ENCODE measurements at regions not wholly inside any gene's neighbourhood (a gene's known extent, or its start where the extent isn't known, plus 50 kb on each side); places are given as distances from the start of the nearest gene placed in this dataset.

DNA sequence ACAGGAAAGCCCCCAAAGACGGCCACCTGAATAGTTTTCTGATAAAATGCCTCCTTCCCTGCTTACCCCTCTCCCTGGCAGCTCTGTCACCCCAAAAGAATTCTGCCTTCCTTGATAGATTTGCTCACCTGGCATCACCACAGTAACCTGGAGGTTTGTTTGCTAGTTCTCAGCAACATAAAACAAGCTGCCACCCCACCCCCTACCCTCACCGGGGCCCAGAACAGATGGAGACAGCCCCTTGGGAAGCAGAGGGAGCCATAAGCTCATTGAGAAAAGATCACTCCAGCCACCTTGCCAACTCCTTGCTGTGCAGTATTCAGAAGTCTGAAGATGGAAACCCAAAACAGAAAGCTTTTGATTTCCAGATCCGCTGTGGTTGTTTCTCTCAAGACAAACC, 108.6 kb downstream of the DHX15 start (continued):
- TF ChIP-seq, protein P1, sequence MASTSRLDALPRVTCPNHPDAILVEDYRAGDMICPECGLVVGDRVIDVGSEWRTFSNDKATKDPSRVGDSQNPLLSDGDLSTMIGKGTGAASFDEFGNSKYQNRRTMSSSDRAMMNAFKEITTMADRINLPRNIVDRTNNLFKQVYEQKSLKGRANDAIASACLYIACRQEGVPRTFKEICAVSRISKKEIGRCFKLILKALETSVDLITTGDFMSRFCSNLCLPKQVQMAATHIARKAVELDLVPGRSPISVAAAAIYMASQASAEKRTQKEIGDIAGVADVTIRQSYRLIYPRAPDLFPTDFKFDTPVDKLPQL (IDR thresholded peaks at IDR 0.05; ENCODE audit: extremely low read depth, insufficient read length) = no peak

DNA sequence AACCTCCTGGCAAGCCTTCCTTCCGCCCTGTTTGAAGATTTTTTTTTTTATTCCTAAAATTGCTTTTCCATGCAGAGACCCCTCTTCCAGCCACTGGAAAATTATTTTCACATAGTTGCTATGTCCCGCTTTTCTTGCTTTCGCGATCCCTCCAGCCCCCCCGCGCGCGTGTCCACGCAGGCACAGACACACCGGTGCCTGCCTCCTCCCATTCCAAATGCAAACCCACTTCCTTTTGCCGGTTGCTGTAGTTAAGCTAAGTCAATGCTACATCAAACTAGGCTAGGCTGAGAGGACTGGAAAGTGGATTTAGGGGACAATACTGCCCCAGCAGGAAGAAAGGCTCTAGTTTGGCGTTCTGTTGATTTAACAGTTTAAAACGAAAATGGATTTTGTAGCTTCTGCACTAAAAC, 111.0 kb downstream of the DHX15 start:
- Histone ChIP-seq H3K9ac (ENCODE audit: insufficient read depth in 1 of 2, low read depth in 2 of 2, low read length in 2 of 2) (0 out of 4 replicates have a peak overlapping the region, but pooled peaks of 1 of the 2 experiments have one; percentile 83), H3K27ac (ENCODE audit: extremely low read depth, low read depth, low read length) (no peak overlapping the region), H3K4me2 (ENCODE audit: insufficient read depth, low read length) (peak overlapping the region; percentile 58), H3K79me2 (ENCODE audit: control insufficient read depth, insufficient read depth, low read length) (no peaks in the 10 kb centered on the region), H3K36me3 (ENCODE audit: control insufficient read depth, insufficient read depth, low read length) (no peaks in the 10 kb centered on the region), H3K4me3 (peak overlapping the region; percentile 39), H2AFZ (ENCODE audit: low read depth, low read length) (no peak overlapping the region), H3K27me3 (ENCODE audit: control insufficient read depth in 2 of 2, insufficient read depth in 2 of 2, low read length in 2 of 2) (peaks cover 2 to 36% of the 10 kb centered on the region in 2 experiments; a peak in 2 of 5 replicates), H3K4me1 (replicated peaks in 1 of 2; ENCODE audit: control insufficient read depth in 2 of 2, insufficient read depth in 2 of 2, low read length in 2 of 2) (peaks cover 0 to 18% of the 10 kb centered on the region in 2 experiments; a peak in 2 of 5 replicates), H4K20me1 (replicated peaks; ENCODE audit: control insufficient read depth, insufficient read depth, low read length) (no peaks in the 10 kb centered on the region), H3K9me3 (replicated peaks; ENCODE audit: control insufficient read depth, insufficient read depth, low read depth, low read length) (no peaks in the 10 kb centered on the region), H3K9me1 (ENCODE audit: control insufficient read depth, insufficient read depth, low read length) (no peaks in the 10 kb centered on the region)
- no TSS peak for BruUV-seq (replicated peaks)
- in situ Hi-C loops (cut with MboI) (no loop called here), intact Hi-C loops (cut with micrococcal nuclease) (no loop called here)
- ChIA-PET CTCF (ENCODE audit: low intra/inter-chr PET ratio) (no interaction called here), POLR2A (interaction anchor here (0.7 kb wide), 1 partner anchor 221 kb away, joined by 4 read pairs; no protein-coding TSS in a partner anchor)
- DNase-seq (ENCODE audit: extremely low read depth in 1 of 4, low spot score in 3 of 4) (peak in 2 of 4 experiments; percentile 20 to 25), ATAC-seq (peak; percentile 33), FAIRE-seq (no peak)
- TF ChIP-seq ILK (tag; IDR thresholded peaks at IDR 0.05; ENCODE audit: borderline replicate concordance, low read depth) = no peak
- TF ChIP-seq, protein P2, sequence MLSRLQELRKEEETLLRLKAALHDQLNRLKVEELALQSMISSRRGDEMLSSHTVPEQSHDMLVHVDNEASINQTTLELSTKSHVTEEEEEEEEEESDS (CRISPR knock-in tag; IDR thresholded peaks at IDR 0.05) = no peak
- TF ChIP-seq NUFIP1 (IDR thresholded peaks at IDR 0.05; ENCODE audit: partially characterized antibody) = no peak
- TF ChIP-seq, protein P3, sequence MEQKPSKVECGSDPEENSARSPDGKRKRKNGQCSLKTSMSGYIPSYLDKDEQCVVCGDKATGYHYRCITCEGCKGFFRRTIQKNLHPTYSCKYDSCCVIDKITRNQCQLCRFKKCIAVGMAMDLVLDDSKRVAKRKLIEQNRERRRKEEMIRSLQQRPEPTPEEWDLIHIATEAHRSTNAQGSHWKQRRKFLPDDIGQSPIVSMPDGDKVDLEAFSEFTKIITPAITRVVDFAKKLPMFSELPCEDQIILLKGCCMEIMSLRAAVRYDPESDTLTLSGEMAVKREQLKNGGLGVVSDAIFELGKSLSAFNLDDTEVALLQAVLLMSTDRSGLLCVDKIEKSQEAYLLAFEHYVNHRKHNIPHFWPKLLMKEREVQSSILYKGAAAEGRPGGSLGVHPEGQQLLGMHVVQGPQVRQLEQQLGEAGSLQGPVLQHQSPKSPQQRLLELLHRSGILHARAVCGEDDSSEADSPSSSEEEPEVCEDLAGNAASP (IDR thresholded peaks at IDR 0.05) = no peak
- TF ChIP-seq ZSCAN29 (IDR thresholded peaks at IDR 0.05) = peak; percentile 76
- TF ChIP-seq, protein P4, sequence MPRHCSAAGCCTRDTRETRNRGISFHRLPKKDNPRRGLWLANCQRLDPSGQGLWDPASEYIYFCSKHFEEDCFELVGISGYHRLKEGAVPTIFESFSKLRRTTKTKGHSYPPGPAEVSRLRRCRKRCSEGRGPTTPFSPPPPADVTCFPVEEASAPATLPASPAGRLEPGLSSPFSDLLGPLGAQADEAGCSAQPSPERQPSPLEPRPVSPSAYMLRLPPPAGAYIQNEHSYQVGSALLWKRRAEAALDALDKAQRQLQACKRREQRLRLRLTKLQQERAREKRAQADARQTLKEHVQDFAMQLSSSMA (CRISPR knock-in tag; IDR thresholded peaks at IDR 0.05) = no peak
- 0% methylated on average over 11 of the region's 13 CpGs for WGBS (ENCODE audit: insufficient coverage, low coverage, missing lambda C conversion rate)
